ENCODE measurements at regions not wholly inside any gene's neighbourhood (a gene's known extent, or its start where the extent isn't known, plus 50 kb on each side); places are given as distances from the start of the nearest gene placed in this dataset.

DNA sequence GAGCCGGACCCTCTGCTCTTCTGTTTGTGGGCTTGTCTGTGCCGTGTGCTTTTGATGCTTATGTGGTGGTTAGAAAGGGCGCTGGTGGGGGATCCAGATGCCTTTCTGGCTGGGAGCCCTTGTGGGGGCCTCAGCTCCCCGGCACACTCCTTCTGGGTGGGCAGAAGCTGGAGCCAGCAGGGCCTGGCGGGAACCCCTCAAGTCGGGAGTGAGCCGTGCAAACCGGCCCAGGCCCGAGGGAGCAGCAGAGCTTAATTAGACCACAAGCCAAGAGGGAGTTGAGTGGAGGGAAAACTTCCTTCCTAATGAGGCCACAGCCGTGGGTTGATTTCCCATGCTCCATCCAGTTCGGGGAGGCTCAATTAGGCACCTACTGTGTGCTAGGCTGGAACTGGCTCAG lies 76.0 kb upstream of the RNU6ATAC start:
- DNase-seq (ENCODE audit: low read depth in 1 of 2, low spot score in 1 of 2), result no peak
- H3K27me3 ChIP-seq (ENCODE audit: insufficient read depth, poor library complexity, severe bottlenecking), result no peaks in the 10 kb centered on the region
- TF ChIP-seq SPI1 (IDR thresholded peaks at IDR 0.05; ENCODE audit: borderline replicate concordance, low read depth), result no peak
- TF ChIP-seq CTCF (IDR thresholded peaks at IDR 0.05; ENCODE audit: insufficient read depth, low read length), result no peak
- no peak for TF ChIP-seq GABPA (IDR thresholded peaks at IDR 0.05; ENCODE audit: low read depth)
- no peak overlapping the region for H3K27ac ChIP-seq (replicated peaks)
- no peak overlapping the region for H3K4me3 ChIP-seq (replicated peaks; ENCODE audit: insufficient read depth, low read length)

DNA sequence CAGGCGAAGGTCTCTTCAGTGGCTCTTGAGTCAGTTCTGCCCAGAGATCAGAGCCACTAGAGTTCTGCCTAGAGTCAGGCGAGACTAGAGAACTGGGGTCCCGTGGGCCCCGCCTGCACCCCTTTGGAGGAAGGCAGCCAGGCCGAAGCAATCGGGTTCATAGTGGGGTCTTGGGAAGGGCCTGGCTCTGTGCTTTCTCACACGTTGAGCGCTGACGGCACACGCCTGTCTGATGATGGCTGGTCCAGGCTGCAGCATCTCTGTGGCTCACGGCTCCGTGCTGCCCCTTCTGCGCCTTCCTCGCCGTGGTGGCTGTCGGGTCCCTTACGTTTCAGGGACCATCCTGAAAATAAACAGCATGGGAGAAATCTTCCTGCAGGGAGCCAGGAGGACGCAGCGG lies 78.3 kb upstream of the RNU6ATAC start:
- DNase-seq (ENCODE audit: low read depth in 1 of 2, low spot score in 1 of 2), result no peak
- H3K27me3 ChIP-seq (ENCODE audit: insufficient read depth, poor library complexity, severe bottlenecking), result no peaks in the 10 kb centered on the region
- no peak overlapping the region for H3K4me3 ChIP-seq (replicated peaks; ENCODE audit: insufficient read depth, low read length)
- no peak overlapping the region for H3K27ac ChIP-seq (replicated peaks)
- no peak for TF ChIP-seq SPI1 (IDR thresholded peaks at IDR 0.05; ENCODE audit: borderline replicate concordance, low read depth)
- no peak for TF ChIP-seq POLR2AphosphoS5 (IDR thresholded peaks at IDR 0.05; ENCODE audit: low read depth)
- no peak for TF ChIP-seq GABPA (IDR thresholded peaks at IDR 0.05; ENCODE audit: low read depth)
- TF ChIP-seq CTCF (IDR thresholded peaks at IDR 0.05; ENCODE audit: insufficient read depth, low read length), result no peak
- TF ChIP-seq, protein P1, sequence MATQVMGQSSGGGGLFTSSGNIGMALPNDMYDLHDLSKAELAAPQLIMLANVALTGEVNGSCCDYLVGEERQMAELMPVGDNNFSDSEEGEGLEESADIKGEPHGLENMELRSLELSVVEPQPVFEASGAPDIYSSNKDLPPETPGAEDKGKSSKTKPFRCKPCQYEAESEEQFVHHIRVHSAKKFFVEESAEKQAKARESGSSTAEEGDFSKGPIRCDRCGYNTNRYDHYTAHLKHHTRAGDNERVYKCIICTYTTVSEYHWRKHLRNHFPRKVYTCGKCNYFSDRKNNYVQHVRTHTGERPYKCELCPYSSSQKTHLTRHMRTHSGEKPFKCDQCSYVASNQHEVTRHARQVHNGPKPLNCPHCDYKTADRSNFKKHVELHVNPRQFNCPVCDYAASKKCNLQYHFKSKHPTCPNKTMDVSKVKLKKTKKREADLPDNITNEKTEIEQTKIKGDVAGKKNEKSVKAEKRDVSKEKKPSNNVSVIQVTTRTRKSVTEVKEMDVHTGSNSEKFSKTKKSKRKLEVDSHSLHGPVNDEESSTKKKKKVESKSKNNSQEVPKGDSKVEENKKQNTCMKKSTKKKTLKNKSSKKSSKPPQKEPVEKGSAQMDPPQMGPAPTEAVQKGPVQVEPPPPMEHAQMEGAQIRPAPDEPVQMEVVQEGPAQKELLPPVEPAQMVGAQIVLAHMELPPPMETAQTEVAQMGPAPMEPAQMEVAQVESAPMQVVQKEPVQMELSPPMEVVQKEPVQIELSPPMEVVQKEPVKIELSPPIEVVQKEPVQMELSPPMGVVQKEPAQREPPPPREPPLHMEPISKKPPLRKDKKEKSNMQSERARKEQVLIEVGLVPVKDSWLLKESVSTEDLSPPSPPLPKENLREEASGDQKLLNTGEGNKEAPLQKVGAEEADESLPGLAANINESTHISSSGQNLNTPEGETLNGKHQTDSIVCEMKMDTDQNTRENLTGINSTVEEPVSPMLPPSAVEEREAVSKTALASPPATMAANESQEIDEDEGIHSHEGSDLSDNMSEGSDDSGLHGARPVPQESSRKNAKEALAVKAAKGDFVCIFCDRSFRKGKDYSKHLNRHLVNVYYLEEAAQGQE (IDR thresholded peaks at IDR 0.05; ENCODE audit: insufficient replicate concordance, low read depth), result no peak

DNA sequence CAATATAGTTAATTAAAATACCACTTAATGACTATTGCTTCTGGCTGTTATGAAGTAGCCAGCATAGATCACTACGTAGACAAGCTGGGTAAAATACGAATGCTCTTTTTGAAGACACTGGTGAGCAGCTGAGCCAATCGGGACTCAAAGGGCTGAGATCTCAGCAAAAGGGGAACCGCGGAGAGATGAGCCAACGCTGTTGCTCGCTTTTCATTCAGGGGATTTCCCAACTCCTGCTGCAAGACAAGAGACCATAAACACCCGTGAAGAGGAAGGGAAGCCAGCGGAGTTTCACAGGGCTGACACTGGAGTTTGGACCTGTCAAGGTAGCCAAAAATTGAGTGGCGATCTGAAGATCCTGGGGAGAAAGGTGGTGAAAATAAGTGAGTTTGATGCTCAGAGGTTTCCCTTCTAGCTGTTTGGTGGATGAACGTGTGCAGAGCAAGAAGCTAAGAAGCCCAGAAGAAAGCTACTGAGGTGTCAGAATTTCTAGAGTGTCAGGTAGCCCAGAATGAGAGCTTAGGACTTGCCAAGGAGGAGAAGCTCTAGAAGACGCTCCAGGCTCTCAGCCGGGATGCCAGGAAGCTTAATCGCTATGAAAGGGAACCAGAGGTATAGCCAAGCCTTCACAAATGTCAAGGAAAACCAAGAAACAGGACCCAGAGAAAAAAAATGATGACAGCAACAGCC lies 79.6 kb upstream of the RNU6ATAC start:
- Histone ChIP-seq H3K27me3 (ENCODE audit: insufficient read depth, poor library complexity, severe bottlenecking) (no peaks in the 10 kb centered on the region), H3K4me3 (replicated peaks; ENCODE audit: insufficient read depth, low read length) (no peak overlapping the region), H3K27ac (replicated peaks) (peak overlapping the region; percentile 26)
- peak; percentile 63 to 95 for DNase-seq (ENCODE audit: low read depth in 1 of 2, low spot score in 1 of 2)
- no peak for TF ChIP-seq GABPA (IDR thresholded peaks at IDR 0.05; ENCODE audit: low read depth)
- peak; percentile 97 for TF ChIP-seq SPI1 (IDR thresholded peaks at IDR 0.05; ENCODE audit: borderline replicate concordance, low read depth)

GRCh38 chr9:134245179-134245578 lies 80.8 kb upstream of the RNU6ATAC start:
- Histone ChIP-seq H3K27ac (replicated peaks) (no peak overlapping the region), H3K4me3 (replicated peaks; ENCODE audit: insufficient read depth, low read length) (no peak overlapping the region), H3K27me3 (ENCODE audit: insufficient read depth, poor library complexity, severe bottlenecking) (no peaks in the 10 kb centered on the region)
- no peak for TF ChIP-seq CTCF (IDR thresholded peaks at IDR 0.05; ENCODE audit: insufficient read depth, low read length)
- TF ChIP-seq, protein P1 (IDR thresholded peaks at IDR 0.05; ENCODE audit: insufficient replicate concordance, low read depth), result no peak
- no peak for TF ChIP-seq SPI1 (IDR thresholded peaks at IDR 0.05; ENCODE audit: borderline replicate concordance, low read depth)
- TF ChIP-seq POLR2AphosphoS5 (IDR thresholded peaks at IDR 0.05; ENCODE audit: low read depth), result no peak
- TF ChIP-seq GABPA (IDR thresholded peaks at IDR 0.05; ENCODE audit: low read depth), result no peak
- DNase-seq (ENCODE audit: low read depth in 1 of 2, low spot score in 1 of 2), result no peak

Data from HL-60 (cell line).